MM.1S (cell line): ENCODE measurements at regions not wholly inside any gene's neighbourhood (a gene's known extent, or its start where the extent isn't known, plus 50 kb on each side); places are given as distances from the start of the nearest gene placed in this dataset.

Experiments
- DNase-seq: peaks from one replicate; pipeline ENCODE4 v3.0.0-alpha.2; 2015
- H2AFZ ChIP-seq: fragments of 300-600 bp; sonication (generic); 2 replicates; pipeline ENCODE4 v1.6.0; 2016; ENCODE audit warnings: antibody characterized with exemption, low read length
- H3F3A ChIP-seq: fragments of 300-600 bp; sonication (generic); 2 replicates; pipeline ENCODE4 v1.6.1; 2016; ENCODE audit warnings: mild to moderate bottlenecking, antibody characterized with exemption, low read length, moderate library complexity, mixed read lengths; ENCODE audit not compliant: insufficient read depth
- H3K27ac ChIP-seq: fragments of 300-600 bp; sonication (generic); 2 replicates; pipeline ENCODE4 v1.5.1; 2016; ENCODE audit warnings: mild to moderate bottlenecking, low read length
- H3K27me3 ChIP-seq: fragments of 300-600 bp; sonication (generic); replicated peaks from 2 replicates; pipeline ENCODE4 v1.6.0; 2016; ENCODE audit warnings: low read length; ENCODE audit not compliant: insufficient read depth
- H3K36me3 ChIP-seq: fragments of 300-600 bp; sonication (generic); replicated peaks from 2 replicates; pipeline ENCODE4 v1.6.1; 2016; ENCODE audit warnings: mild to moderate bottlenecking, low read length, mixed read lengths; ENCODE audit not compliant: insufficient read depth
- H3K4me1 ChIP-seq: fragments of 300-600 bp; sonication (generic); 2 replicates; pipeline ENCODE4 v1.6.1; 2016; ENCODE audit warnings: low read length, mixed read lengths
- H3K4me2 ChIP-seq: fragments of 300-600 bp; sonication (generic); 2 replicates; pipeline ENCODE4 v1.6.0; 2016; ENCODE audit warnings: low read depth, low read length
- H3K4me3 ChIP-seq: fragments of 300-600 bp; sonication (generic); 2 replicates; pipeline ENCODE4 v1.5.1; 2016; ENCODE audit warnings: low read length, mixed read lengths
- H3K79me2 ChIP-seq: fragments of 300-600 bp; sonication (generic); 2 replicates; pipeline ENCODE4 v1.6.1; 2016; ENCODE audit warnings: mixed run types, low read length, mixed read lengths
- H3K9ac ChIP-seq: fragments of 300-600 bp; sonication (generic); 2 replicates; pipeline ENCODE4 v1.6.1; 2016; ENCODE audit warnings: low read length, mixed read lengths
- H3K9me2 ChIP-seq: fragments of 300-600 bp; sonication (generic); replicated peaks from 2 replicates; pipeline ENCODE4 v1.6.1; 2016; ENCODE audit warnings: mild to moderate bottlenecking, low read length, mixed read lengths; ENCODE audit not compliant: insufficient read depth
- H3K9me3 ChIP-seq: fragments of 300-600 bp; sonication (generic); replicated peaks from 2 replicates; pipeline ENCODE4 v1.6.1; 2016; ENCODE audit warnings: mild to moderate bottlenecking, low read length, mixed read lengths; ENCODE audit not compliant: insufficient read depth
- H4K20me1 ChIP-seq: fragments of 300-600 bp; sonication (generic); 2 replicates; pipeline ENCODE4 v1.6.1; 2016; ENCODE audit warnings: mild to moderate bottlenecking, low read length, moderate library complexity, mixed read lengths; ENCODE audit not compliant: insufficient read depth
- EZH2 ChIP-seq: fragments of 300-600 bp; sonication (generic); optimal IDR thresholded peaks from 2 replicates; pipeline ENCODE3; 2017; ENCODE audit warnings: low read depth, mild to moderate bottlenecking, antibody characterized with exemption, low read length, mixed read lengths
- EZH2phosphoT487 ChIP-seq: fragments of 300-600 bp; sonication (generic); IDR thresholded peaks from 2 replicates; pipeline ENCODE4 v1.6.1; 2018; ENCODE audit warnings: antibody characterized with exemption, low read length
- TF ChIP-seq, protein P1 (sequence below): fragments of 300-600 bp; sonication (generic); IDR thresholded peaks from 2 replicates; pipeline ENCODE4 v1.5.1; 2016; ENCODE audit warnings: antibody characterized with exemption, low read length, mixed read lengths

DNA sequence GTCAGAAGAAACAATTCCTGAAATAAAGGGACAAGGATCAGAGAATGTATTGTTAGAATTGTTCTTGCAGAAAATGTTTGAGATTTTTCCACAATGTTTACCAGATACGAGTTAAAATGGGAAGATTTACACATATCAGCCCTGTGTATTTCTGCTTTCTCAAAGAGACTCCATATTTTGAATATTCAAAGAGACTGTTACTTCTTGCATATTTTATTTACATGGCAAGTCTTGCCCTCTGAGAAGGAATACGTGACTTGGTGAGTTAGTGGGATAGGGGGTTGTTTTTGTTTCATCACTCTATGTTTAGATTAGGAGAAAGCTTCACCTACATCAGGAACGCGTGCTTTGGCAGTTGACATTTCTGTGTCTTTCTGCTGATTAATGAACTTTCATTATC is 56.1 kb upstream of the ZDHHC17 start:
- 0 out of 2 replicates have a peak, but pooled peaks cover 4% of the 10 kb centered on the region for H3F3A ChIP-seq
- H4K20me1 ChIP-seq, result no peaks in the 10 kb centered on the region
- no peaks in the 10 kb centered on the region for H3K79me2 ChIP-seq
- H3K27ac ChIP-seq, result no peak overlapping the region
- H3K4me2 ChIP-seq, result no peak overlapping the region
- H3K4me1 ChIP-seq, result no peaks in the 10 kb centered on the region
- DNase-seq, result no peak
- H2AFZ ChIP-seq, result no peak overlapping the region
- no peaks in the 10 kb centered on the region for H3K9me3 ChIP-seq
- H3K9me2 ChIP-seq, result no peaks in the 10 kb centered on the region
- no peak overlapping the region for H3K4me3 ChIP-seq
- H3K36me3 ChIP-seq, result no peaks in the 10 kb centered on the region
- TF ChIP-seq EZH2phosphoT487 (no peak), EZH2 (no peak)
- TF ChIP-seq, protein P1, sequence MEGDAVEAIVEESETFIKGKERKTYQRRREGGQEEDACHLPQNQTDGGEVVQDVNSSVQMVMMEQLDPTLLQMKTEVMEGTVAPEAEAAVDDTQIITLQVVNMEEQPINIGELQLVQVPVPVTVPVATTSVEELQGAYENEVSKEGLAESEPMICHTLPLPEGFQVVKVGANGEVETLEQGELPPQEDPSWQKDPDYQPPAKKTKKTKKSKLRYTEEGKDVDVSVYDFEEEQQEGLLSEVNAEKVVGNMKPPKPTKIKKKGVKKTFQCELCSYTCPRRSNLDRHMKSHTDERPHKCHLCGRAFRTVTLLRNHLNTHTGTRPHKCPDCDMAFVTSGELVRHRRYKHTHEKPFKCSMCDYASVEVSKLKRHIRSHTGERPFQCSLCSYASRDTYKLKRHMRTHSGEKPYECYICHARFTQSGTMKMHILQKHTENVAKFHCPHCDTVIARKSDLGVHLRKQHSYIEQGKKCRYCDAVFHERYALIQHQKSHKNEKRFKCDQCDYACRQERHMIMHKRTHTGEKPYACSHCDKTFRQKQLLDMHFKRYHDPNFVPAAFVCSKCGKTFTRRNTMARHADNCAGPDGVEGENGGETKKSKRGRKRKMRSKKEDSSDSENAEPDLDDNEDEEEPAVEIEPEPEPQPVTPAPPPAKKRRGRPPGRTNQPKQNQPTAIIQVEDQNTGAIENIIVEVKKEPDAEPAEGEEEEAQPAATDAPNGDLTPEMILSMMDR, result no peak
- H3K27me3 ChIP-seq, result no peaks in the 10 kb centered on the region
- H3K9ac ChIP-seq, result no peak overlapping the region

DNA sequence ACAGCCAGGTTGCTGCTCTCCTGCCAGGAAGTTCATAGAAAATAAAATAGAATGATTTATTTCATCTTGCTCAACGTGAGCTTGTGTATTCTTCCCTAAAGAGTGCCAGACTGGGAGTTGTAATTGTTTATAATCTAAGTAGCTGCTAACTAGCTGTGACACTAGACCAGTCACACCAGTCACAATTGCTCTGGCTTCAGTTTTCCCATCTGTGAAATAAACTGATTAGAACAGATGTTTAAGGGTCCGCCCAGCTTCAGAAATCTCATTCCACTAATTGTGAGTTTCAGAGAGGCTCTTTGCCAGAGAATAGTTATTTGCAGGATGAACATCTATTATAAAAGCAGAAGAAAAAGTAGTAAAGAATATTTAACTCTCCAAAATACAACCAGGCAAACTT is 55.6 kb upstream of the ZDHHC17 start:
- H3K4me1 ChIP-seq, result no peaks in the 10 kb centered on the region
- no peaks in the 10 kb centered on the region for H3K27me3 ChIP-seq
- no peak overlapping the region for H3K4me2 ChIP-seq
- H3K9ac ChIP-seq, result no peak overlapping the region
- H2AFZ ChIP-seq, result no peak overlapping the region
- no peak overlapping the region for H3K27ac ChIP-seq
- TF ChIP-seq, protein P1, result no peak
- no peak for TF ChIP-seq EZH2
- TF ChIP-seq EZH2phosphoT487, result no peak
- no peaks in the 10 kb centered on the region for H3K9me2 ChIP-seq
- H3K9me3 ChIP-seq, result no peaks in the 10 kb centered on the region
- no peaks in the 10 kb centered on the region for H3K79me2 ChIP-seq
- H3F3A ChIP-seq, result 0 out of 2 replicates have a peak, but pooled peaks cover 4% of the 10 kb centered on the region
- no peaks in the 10 kb centered on the region for H4K20me1 ChIP-seq
- DNase-seq, result no peak
- H3K36me3 ChIP-seq, result no peaks in the 10 kb centered on the region
- no peak overlapping the region for H3K4me3 ChIP-seq

DNA sequence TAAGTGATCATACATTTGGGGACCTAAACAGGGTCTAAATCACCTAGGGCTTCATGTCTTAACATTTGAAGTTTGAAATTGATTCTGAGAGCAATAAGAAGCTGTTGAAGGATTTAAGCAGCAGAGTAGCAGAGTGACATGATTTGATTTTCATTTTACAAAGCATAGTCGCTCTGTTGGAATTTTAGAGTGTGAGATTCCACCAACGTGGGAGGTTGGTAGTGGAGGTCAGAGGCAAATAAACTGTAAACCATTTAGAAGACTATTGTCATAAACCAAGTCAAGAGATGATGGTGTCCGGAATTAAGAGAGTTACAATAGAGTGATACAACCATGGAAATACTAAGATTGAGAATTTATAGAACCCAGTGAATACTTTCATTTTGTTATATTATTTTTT is 52.7 kb upstream of the ZDHHC17 start:
- TF ChIP-seq EZH2phosphoT487, result no peak
- TF ChIP-seq, protein P1, result no peak
- TF ChIP-seq EZH2, result no peak
- Histone ChIP-seq H4K20me1 (no peaks in the 10 kb centered on the region), H3K9me2 (no peaks in the 10 kb centered on the region), H3K36me3 (no peaks in the 10 kb centered on the region), H3K9ac (no peak overlapping the region), H3K27ac (no peak overlapping the region), H2AFZ (no peak overlapping the region), H3K4me2 (no peak overlapping the region), H3K4me1 (no peaks in the 10 kb centered on the region), H3K9me3 (no peaks in the 10 kb centered on the region), H3K79me2 (no peaks in the 10 kb centered on the region), H3K27me3 (no peaks in the 10 kb centered on the region), H3K4me3 (no peak overlapping the region), H3F3A (no peaks in the 10 kb centered on the region)
- no peak for DNase-seq

DNA sequence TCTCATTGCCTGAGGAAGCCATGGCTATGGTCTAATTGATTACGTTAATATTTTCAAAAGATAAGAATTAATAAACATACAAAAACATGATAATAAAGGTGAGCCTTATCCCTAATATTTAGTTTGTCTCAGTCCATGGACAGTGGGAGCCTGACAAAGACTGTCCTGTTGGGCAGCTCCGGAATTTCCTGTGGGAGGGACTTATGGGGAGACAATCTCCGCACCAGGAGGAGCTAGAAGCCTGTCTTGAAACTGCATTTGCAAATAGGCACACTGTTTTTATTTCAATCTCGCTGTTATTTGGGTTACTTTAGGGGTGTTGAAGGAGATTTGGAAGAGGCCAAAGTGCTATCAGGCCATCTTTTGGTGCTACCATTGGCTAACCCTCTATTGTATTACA is 50.8 kb upstream of the ZDHHC17 start:
- H3K36me3 ChIP-seq, result no peaks in the 10 kb centered on the region
- DNase-seq, result no peak
- H3K4me2 ChIP-seq, result no peak overlapping the region
- H3K27me3 ChIP-seq, result no peaks in the 10 kb centered on the region
- no peak overlapping the region for H2AFZ ChIP-seq
- no peaks in the 10 kb centered on the region for H3F3A ChIP-seq
- no peaks in the 10 kb centered on the region for H3K79me2 ChIP-seq
- no peaks in the 10 kb centered on the region for H3K9me3 ChIP-seq
- no peaks in the 10 kb centered on the region for H4K20me1 ChIP-seq
- H3K9ac ChIP-seq, result no peak overlapping the region
- H3K9me2 ChIP-seq, result no peaks in the 10 kb centered on the region
- no peaks in the 10 kb centered on the region for H3K4me1 ChIP-seq
- no peak overlapping the region for H3K27ac ChIP-seq
- H3K4me3 ChIP-seq, result no peak overlapping the region
- TF ChIP-seq EZH2 (no peak), EZH2phosphoT487 (no peak)
- TF ChIP-seq, protein P1, result no peak
